ENCODE measurements at regions not wholly inside any gene's neighbourhood (a gene's known extent, or its start where the extent isn't known, plus 50 kb on each side); places are given as distances from the start of the nearest gene placed in this dataset.

DNA sequence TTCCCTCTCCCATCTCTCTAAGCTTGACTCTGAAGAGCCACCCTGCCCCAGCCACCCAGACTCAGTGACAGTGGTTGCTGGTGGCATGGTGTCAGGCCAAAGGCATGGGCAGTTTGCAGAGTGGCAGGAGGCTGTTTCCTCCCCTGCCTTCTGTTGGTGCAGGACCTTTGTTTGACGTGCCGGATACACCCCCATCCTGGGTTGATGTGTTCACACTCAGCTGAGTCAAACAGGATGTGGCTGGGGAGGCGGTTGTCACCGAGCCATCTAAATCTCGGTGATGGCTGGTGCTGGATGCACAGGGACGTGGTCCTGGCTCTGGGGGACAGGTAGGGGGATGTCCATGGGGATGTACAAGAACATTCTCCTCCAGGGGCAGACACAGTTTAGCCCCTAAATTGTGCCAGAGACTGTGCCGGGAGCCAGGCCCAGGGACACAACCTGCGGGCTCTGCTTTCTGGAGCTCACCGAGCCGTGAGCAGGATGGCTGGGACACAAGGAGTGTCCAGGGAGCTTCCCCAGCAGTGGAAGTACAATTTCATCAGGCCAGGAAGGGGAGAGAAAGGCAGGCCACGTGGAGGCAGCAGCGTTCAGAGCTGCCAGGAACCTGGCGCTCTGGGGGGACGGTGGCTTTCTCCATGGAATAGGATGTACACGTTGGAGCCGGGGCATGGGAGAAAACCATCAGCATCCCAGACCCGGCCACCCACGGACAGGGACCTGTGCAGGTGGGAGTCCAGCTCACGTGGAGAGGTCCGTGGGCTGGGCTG lies 264.2 kb downstream of the SEC14L1 start:
- Histone ChIP-seq H3K27ac (ENCODE audit: low read depth in 1 of 2, low read length in 2 of 2) (peak overlapping the region; percentile 44 to 61), H3K4me3 (ENCODE audit: low read depth in 1 of 3, low read length in 3 of 3) (no peak overlapping the region), H3K36me3 (ENCODE audit: control insufficient read depth in 4 of 4, insufficient read depth in 3 of 4, low read depth in 1 of 4, low read length in 3 of 4) (peaks cover 0 to 19% (median 6%) of the 10 kb centered on the region in 4 donors), H3K27me3 (ENCODE audit: control insufficient read depth in 4 of 4, insufficient read depth in 4 of 4, low read length in 3 of 4) (no peaks in the 10 kb centered on the region), H3K9me3 (ENCODE audit: control insufficient read depth in 4 of 4, low read length in 3 of 4) (no peaks in the 10 kb centered on the region), H3K4me1 (ENCODE audit: control insufficient read depth in 4 of 4, insufficient read depth in 4 of 4, low read length in 3 of 4) (peaks cover 0 to 15% (median 4%) of the 10 kb centered on the region in 4 donors), H3K9ac (ENCODE audit: low read depth in 1 of 2, low read length in 2 of 2) (no peak overlapping the region)
- DNase-seq (ENCODE audit: low spot score) = no peak
- TF ChIP-seq RAD21 (IDR thresholded peaks at IDR 0.05) = peak; percentile 13 to 37
- peak; percentile 53 for TF ChIP-seq NR2F2 (IDR thresholded peaks at IDR 0.05)
- TF ChIP-seq, protein P1, sequence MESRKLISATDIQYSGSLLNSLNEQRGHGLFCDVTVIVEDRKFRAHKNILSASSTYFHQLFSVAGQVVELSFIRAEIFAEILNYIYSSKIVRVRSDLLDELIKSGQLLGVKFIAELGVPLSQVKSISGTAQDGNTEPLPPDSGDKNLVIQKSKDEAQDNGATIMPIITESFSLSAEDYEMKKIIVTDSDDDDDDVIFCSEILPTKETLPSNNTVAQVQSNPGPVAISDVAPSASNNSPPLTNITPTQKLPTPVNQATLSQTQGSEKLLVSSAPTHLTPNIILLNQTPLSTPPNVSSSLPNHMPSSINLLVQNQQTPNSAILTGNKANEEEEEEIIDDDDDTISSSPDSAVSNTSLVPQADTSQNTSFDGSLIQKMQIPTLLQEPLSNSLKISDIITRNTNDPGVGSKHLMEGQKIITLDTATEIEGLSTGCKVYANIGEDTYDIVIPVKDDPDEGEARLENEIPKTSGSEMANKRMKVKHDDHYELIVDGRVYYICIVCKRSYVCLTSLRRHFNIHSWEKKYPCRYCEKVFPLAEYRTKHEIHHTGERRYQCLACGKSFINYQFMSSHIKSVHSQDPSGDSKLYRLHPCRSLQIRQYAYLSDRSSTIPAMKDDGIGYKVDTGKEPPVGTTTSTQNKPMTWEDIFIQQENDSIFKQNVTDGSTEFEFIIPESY (IDR thresholded peaks at IDR 0.05) = no peak
- 70% methylated on average over 20 of the region's 20 CpGs for WGBS

DNA sequence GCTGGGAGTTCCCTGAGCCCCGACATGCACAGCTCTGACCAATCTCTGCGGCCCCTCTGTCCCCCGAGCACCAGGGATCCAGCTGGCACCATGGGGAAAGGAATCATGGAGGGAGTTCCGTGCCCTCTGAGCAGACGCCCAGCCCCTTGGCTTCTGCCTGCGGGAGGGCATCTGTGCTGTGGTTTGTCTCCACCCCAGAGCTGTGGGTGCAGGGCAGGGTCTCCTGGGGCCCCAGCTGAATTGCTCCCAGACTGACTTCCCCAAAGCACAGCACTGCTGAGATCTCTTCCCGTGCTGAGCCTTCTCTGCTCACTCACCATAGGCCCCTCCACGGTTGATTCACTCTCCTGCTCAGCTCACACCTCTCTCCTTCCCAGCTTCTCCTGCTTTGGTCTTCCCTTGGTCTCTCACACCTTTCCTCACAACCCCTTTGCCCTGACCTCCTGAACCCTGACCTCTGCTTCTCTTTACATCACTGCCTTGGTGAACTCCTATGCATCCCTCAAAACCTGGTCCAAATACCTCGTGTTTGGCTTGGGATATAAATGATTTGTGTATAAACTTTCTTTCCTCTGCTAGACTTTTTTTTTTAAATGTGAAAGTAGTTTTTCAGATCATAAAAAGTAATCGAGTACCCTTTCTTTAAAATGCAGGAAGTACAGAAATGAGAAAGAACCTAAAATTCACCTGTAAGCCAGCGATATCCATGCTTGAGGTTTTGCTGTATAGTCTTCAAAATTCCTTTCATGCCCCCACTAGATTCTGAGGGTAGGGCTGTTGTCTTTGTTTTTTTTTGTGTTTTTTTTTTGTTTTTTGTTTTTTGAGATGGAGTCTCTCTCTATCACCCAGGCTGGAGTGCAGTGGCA lies 265.3 kb downstream of the SEC14L1 start:
- H3K27ac ChIP-seq (ENCODE audit: low read depth in 1 of 2, low read length in 2 of 2) = peak overlapping the region; percentile 44 to 61
- peaks cover 0 to 7% (median 2%) of the 10 kb centered on the region in 4 donors for H3K4me1 ChIP-seq (ENCODE audit: control insufficient read depth in 4 of 4, insufficient read depth in 4 of 4, low read length in 3 of 4)
- no peak overlapping the region for H3K9ac ChIP-seq (ENCODE audit: low read depth in 1 of 2, low read length in 2 of 2)
- 83% methylated on average over 11 of the region's 11 CpGs for WGBS
- H3K9me3 ChIP-seq (ENCODE audit: control insufficient read depth in 4 of 4, low read length in 3 of 4) = no peaks in the 10 kb centered on the region
- TF ChIP-seq YY1 (IDR thresholded peaks at IDR 0.05) (no peak), TAF1 (conservative IDR thresholded peaks at IDR 0.05) (no peak), EGR1 (IDR thresholded peaks at IDR 0.05; ENCODE audit: low read depth in 2 of 2) (no peak), SP1 (IDR thresholded peaks at IDR 0.05) (no peak), FOXA2 (IDR thresholded peaks at IDR 0.05) (no peak), FOXA1 (IDR thresholded peaks at IDR 0.05) (no peak), HNF4G (IDR thresholded peaks at IDR 0.05) (no peak), RAD21 (IDR thresholded peaks at IDR 0.05) (no peak), RXRA (IDR thresholded peaks at IDR 0.05) (no peak), NR2F2 (IDR thresholded peaks at IDR 0.05) (no peak), HNF4A (conservative IDR thresholded peaks at IDR 0.05) (no peak), GABPA (IDR thresholded peaks at IDR 0.05 in 1 of 2, conservative IDR thresholded peaks at IDR 0.05 in 1 of 2) (no peak), JUND (IDR thresholded peaks at IDR 0.05) (no peak)
- TF ChIP-seq, protein P2, sequence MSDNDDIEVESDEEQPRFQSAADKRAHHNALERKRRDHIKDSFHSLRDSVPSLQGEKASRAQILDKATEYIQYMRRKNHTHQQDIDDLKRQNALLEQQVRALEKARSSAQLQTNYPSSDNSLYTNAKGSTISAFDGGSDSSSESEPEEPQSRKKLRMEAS (IDR thresholded peaks at IDR 0.05) = no peak
- TF ChIP-seq, protein P3, sequence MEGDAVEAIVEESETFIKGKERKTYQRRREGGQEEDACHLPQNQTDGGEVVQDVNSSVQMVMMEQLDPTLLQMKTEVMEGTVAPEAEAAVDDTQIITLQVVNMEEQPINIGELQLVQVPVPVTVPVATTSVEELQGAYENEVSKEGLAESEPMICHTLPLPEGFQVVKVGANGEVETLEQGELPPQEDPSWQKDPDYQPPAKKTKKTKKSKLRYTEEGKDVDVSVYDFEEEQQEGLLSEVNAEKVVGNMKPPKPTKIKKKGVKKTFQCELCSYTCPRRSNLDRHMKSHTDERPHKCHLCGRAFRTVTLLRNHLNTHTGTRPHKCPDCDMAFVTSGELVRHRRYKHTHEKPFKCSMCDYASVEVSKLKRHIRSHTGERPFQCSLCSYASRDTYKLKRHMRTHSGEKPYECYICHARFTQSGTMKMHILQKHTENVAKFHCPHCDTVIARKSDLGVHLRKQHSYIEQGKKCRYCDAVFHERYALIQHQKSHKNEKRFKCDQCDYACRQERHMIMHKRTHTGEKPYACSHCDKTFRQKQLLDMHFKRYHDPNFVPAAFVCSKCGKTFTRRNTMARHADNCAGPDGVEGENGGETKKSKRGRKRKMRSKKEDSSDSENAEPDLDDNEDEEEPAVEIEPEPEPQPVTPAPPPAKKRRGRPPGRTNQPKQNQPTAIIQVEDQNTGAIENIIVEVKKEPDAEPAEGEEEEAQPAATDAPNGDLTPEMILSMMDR (IDR thresholded peaks at IDR 0.05; ENCODE audit: low read depth, low read length, missing input control) = no peak
- TF ChIP-seq, protein P4, sequence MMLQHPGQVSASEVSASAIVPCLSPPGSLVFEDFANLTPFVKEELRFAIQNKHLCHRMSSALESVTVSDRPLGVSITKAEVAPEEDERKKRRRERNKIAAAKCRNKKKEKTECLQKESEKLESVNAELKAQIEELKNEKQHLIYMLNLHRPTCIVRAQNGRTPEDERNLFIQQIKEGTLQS (IDR thresholded peaks at IDR 0.05) = no peak
- TF ChIP-seq, protein P5, sequence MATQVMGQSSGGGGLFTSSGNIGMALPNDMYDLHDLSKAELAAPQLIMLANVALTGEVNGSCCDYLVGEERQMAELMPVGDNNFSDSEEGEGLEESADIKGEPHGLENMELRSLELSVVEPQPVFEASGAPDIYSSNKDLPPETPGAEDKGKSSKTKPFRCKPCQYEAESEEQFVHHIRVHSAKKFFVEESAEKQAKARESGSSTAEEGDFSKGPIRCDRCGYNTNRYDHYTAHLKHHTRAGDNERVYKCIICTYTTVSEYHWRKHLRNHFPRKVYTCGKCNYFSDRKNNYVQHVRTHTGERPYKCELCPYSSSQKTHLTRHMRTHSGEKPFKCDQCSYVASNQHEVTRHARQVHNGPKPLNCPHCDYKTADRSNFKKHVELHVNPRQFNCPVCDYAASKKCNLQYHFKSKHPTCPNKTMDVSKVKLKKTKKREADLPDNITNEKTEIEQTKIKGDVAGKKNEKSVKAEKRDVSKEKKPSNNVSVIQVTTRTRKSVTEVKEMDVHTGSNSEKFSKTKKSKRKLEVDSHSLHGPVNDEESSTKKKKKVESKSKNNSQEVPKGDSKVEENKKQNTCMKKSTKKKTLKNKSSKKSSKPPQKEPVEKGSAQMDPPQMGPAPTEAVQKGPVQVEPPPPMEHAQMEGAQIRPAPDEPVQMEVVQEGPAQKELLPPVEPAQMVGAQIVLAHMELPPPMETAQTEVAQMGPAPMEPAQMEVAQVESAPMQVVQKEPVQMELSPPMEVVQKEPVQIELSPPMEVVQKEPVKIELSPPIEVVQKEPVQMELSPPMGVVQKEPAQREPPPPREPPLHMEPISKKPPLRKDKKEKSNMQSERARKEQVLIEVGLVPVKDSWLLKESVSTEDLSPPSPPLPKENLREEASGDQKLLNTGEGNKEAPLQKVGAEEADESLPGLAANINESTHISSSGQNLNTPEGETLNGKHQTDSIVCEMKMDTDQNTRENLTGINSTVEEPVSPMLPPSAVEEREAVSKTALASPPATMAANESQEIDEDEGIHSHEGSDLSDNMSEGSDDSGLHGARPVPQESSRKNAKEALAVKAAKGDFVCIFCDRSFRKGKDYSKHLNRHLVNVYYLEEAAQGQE (IDR thresholded peaks at IDR 0.05) = no peak
- TF ChIP-seq, protein P1 (IDR thresholded peaks at IDR 0.05) = no peak
- no peak overlapping the region for H3K4me3 ChIP-seq (ENCODE audit: low read depth in 1 of 3, low read length in 3 of 3)
- DNase-seq (ENCODE audit: low spot score) = no peak
- peaks cover 0 to 19% (median 6%) of the 10 kb centered on the region in 4 donors for H3K36me3 ChIP-seq (ENCODE audit: control insufficient read depth in 4 of 4, insufficient read depth in 3 of 4, low read depth in 1 of 4, low read length in 3 of 4)
- H3K27me3 ChIP-seq (ENCODE audit: control insufficient read depth in 4 of 4, insufficient read depth in 4 of 4, low read length in 3 of 4) = no peaks in the 10 kb centered on the region

Measured in liver (tissue), 8 donors.